ENCODE measurements at regions not wholly inside any gene's neighbourhood (a gene's known extent, or its start where the extent isn't known, plus 50 kb on each side); places are given as distances from the start of the nearest gene placed in this dataset.

- TF ChIP-seq HMG20A (CRISPR knock-in tag; conservative IDR thresholded peaks at IDR 0.05): no peak
Measured at GRCh38 chr13:22198641-22199217, 527.9 kb downstream of the FGF9 start (continued).

- BruUV-seq (replicated peaks): no TSS peak
- Histone ChIP-seq H3K4me3 (no peak overlapping the region), H3K9me3 (replicated peaks; ENCODE audit: control insufficient read depth, insufficient read depth, low read depth, low read length) (no peaks in the 10 kb centered on the region), H3K36me3 (ENCODE audit: control insufficient read depth, insufficient read depth, low read length) (no peaks in the 10 kb centered on the region), H2AFZ (ENCODE audit: low read depth, low read length) (no peak overlapping the region), H4K20me1 (replicated peaks; ENCODE audit: control insufficient read depth, insufficient read depth, low read length) (no peaks in the 10 kb centered on the region), H3K9ac (ENCODE audit: insufficient read depth in 1 of 2, low read depth in 2 of 2, low read length in 2 of 2) (no peak overlapping the region), H3K27me3 (ENCODE audit: control insufficient read depth in 2 of 2, insufficient read depth in 2 of 2, low read length in 2 of 2) (no peaks in the 10 kb centered on the region), H3K4me2 (ENCODE audit: insufficient read depth, low read length) (no peak overlapping the region), H3K79me2 (ENCODE audit: control insufficient read depth, insufficient read depth, low read length) (no peaks in the 10 kb centered on the region), H3K4me1 (replicated peaks in 1 of 2; ENCODE audit: control insufficient read depth in 2 of 2, insufficient read depth in 2 of 2, low read length in 2 of 2) (no peaks in the 10 kb centered on the region), H3K27ac (ENCODE audit: extremely low read depth, low read depth, low read length) (no peak overlapping the region), H3K9me1 (ENCODE audit: control insufficient read depth, insufficient read depth, low read length) (no peaks in the 10 kb centered on the region)
- TF ChIP-seq CBFB (CRISPR knock-in tag; IDR thresholded peaks at IDR 0.05): no peak
- TF ChIP-seq PKNOX1 (IDR thresholded peaks at IDR 0.05): no peak
- TF ChIP-seq L3MBTL2 (IDR thresholded peaks at IDR 0.05): no peak
- TF ChIP-seq TFAM (CRISPR knock-in tag; conservative IDR thresholded peaks at IDR 0.05): no peak
- TF ChIP-seq ZNF165 (CRISPR knock-in tag; IDR thresholded peaks at IDR 0.05; ENCODE audit: borderline replicate concordance): no peak
- no peak for TF ChIP-seq MYBL2 (IDR thresholded peaks at IDR 0.05; ENCODE audit: low read depth)
- no peak for TF ChIP-seq MYBL2 (CRISPR knock-in tag; IDR thresholded peaks at IDR 0.05; ENCODE audit: borderline replicate concordance)
- TF ChIP-seq ZNF609 (CRISPR knock-in tag; IDR thresholded peaks at IDR 0.05; ENCODE audit: borderline replicate concordance): no peak
- TF ChIP-seq SLC30A9 (CRISPR knock-in tag; IDR thresholded peaks at IDR 0.05): no peak
- no peak for TF ChIP-seq RBFOX2 (IDR thresholded peaks at IDR 0.05; ENCODE audit: low read depth, low read length)
- TF ChIP-seq HNRNPK (IDR thresholded peaks at IDR 0.05; ENCODE audit: low read depth, low read length, poor library complexity, severe bottlenecking): no peak
- no peak for TF ChIP-seq ZNF224 (CRISPR knock-in tag; IDR thresholded peaks at IDR 0.05)
- TF ChIP-seq TAL1 (IDR thresholded peaks at IDR 0.05): no peak
- no peak for TF ChIP-seq ZNF146 (CRISPR knock-in tag; IDR thresholded peaks at IDR 0.05; ENCODE audit: unreplicated experiment)
- ATAC-seq: no peak
- no peak for DNase-seq (ENCODE audit: extremely low read depth in 1 of 4, low spot score in 3 of 4)
- FAIRE-seq: no peak
- in situ Hi-C loops (cut with MboI): no loop called here
- ChIA-PET CTCF (ENCODE audit: low intra/inter-chr PET ratio) (no interaction called here), POLR2A (no interaction called here)
- 0% methylated on average over 1 of the region's 1 CpG for WGBS (ENCODE audit: insufficient coverage, low coverage, missing lambda C conversion rate)
- intact Hi-C loops (cut with micrococcal nuclease): no loop called here
Measured at GRCh38 chr13:22200440-22200839, 529.6 kb downstream of the FGF9 start.
